T-helper 1 cell treated with Interleukin-12 subunit alpha and Interleukin-12 subunit beta and Interleukin-4 antibody, amounts not matched to agents 30 μg/mL and 1 μg/mL, for 36 hours (primary cell): ENCODE measurements at regions not wholly inside any gene's neighbourhood (a gene's known extent, or its start where the extent isn't known, plus 50 kb on each side); places are given as distances from the start of the nearest gene placed in this dataset.
"Not testable (repeated sequence)": the region's sequence is repeated elsewhere in the genome, so short reads cannot be mapped to it uniquely, and the experiment has no call there.

ENCODE experiments used
- H3K27ac Mint-ChIP-seq: one replicate; pipeline ENCODE4 v1.8.0; 2021; ENCODE audit warnings: mild to moderate bottlenecking, mixed read lengths
- H3K27me3 Mint-ChIP-seq: one replicate; pipeline ENCODE4 v1.8.0; 2021; ENCODE audit warnings: low read depth, mixed read lengths
- H3K36me3 Mint-ChIP-seq: one replicate; pipeline ENCODE4 v1.8.0; 2021; ENCODE audit warnings: low read depth, mixed read lengths
- H3K4me1 Mint-ChIP-seq: one replicate; pipeline ENCODE4 v1.8.0; 2021; ENCODE audit warnings: low read depth, mixed read lengths
- H3K4me3 Mint-ChIP-seq: one replicate; pipeline ENCODE4 v1.8.0; 2021; ENCODE audit warnings: mild to moderate bottlenecking, moderate library complexity, mixed read lengths
- H3K9me3 Mint-ChIP-seq: one replicate; pipeline ENCODE4 v1.8.0; 2021; ENCODE audit warnings: mixed read lengths

DNA sequence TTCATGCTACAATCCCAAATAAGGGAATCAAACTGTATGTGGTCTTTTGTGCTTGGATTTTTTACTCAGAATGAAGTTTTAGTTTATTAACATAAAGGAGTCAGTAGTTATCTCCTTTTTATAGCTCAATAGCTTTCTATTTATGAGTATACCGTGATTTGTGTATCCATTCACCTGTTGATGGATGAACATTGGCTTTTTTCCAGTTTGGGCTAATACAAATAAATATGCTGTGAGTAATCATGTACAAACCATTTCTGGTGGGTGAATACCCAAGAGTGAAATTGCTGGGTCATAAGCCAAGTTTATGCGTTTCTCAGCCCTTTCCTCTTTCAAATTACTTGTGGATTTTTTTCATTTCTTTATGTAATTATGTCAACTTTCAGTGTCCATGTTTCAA is 395.3 kb downstream of the OSTF1 start:
- H3K9me3 Mint-ChIP-seq = no peaks in the 10 kb centered on the region
- H3K4me1 Mint-ChIP-seq = no peaks in the 10 kb centered on the region
- H3K27ac Mint-ChIP-seq = no peak overlapping the region
- no peaks in the 10 kb centered on the region for H3K36me3 Mint-ChIP-seq
- H3K4me3 Mint-ChIP-seq = no peak overlapping the region
- H3K27me3 Mint-ChIP-seq = no peaks in the 10 kb centered on the region

DNA sequence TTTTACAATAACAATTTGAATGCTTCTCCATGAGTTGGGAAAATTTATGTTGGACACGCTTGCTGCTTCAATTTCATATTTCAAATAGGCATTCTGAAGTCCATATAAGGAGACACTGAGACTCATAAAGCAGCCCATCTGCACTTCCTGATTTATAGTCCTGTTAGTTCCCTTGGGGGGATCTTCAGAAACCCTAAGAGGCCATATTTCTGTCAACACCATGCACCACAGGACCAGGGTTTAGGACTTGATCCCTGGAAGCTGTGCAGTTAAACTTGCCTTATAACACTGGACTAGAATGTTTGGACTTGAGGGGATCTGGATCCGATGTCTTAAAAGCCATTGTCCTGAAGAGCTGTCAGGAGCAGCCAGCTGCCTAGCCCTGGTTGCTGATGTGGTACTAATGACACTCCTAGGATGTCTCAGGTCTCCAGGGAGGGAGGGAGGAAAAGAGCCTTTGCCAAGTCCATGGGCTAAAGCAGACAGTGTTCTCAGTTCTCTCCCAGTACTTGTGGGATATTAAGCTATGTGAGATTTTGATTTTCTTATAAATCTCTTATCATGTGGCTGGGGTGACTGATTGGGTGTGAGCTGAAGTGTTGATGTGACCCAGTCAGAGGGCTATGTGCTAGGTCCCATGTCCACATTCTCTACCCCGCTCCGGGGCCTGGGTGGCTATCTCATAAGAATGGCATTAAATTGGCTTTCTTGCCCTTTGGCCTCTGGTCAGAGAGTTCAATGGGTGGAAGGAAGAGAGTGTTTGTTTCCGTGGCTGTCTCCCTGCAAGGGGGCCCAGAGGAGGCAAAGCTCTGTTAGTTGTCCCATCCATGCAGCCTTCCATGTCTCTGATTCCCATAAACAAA is 399.8 kb downstream of the OSTF1 start:
- H3K4me1 Mint-ChIP-seq = no peaks in the 10 kb centered on the region
- H3K36me3 Mint-ChIP-seq = no peaks in the 10 kb centered on the region
- H3K9me3 Mint-ChIP-seq = no peaks in the 10 kb centered on the region
- no peaks in the 10 kb centered on the region for H3K27me3 Mint-ChIP-seq
- no peak overlapping the region for H3K4me3 Mint-ChIP-seq
- no peak overlapping the region for H3K27ac Mint-ChIP-seq

DNA sequence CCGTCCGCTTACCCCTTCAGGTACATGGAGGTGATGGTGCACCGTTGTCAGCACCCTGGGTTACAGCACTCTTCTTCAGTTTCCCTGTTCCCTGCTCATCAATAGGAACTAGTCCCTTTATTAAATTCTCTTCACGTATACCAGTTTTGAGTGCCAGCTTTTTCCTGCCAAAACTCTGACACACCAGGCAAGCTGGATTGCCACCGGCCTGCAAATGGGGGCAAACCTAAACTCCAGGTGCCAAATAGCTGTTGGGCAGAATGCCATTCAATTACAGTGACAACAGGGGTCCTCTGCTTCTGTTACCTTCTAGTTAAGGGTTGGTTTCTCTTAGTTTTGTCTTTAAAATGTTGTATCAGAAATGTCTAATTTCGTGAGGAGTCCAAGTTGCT is 400.4 kb downstream of the OSTF1 start:
- Mint-ChIP-seq H3K27ac (no peak overlapping the region), H3K27me3 (no peaks in the 10 kb centered on the region), H3K4me3 (no peak overlapping the region)

DNA sequence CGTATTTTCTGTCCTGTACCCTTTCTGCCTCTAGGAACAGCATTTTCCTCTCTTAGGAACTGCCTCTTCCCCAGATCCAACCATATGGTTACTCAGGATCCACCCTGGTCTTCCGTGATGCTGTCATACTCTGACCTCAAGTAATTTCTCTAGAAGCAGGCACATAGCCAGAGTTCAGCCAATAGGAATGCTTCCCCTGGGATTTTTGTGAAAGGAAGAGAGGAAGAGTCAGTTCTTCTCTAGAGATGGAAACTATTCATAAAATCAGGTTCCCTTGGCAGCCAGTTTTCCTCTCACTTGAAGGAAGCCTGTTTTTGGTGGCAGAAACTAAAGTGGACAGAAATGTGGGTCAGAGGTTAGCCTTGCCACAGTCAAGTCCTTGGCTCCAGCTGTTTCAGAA is 400.1 kb upstream of the PCSK5 start:
- Mint-ChIP-seq H3K27ac (no peak overlapping the region), H3K4me1 (no peaks in the 10 kb centered on the region), H3K27me3 (no peaks in the 10 kb centered on the region), H3K36me3 (no peaks in the 10 kb centered on the region), H3K4me3 (no peak overlapping the region), H3K9me3 (no peaks in the 10 kb centered on the region)

More for the DNA sequence above, 400.4 kb downstream of the OSTF1 start:
- Mint-ChIP-seq H3K9me3 (no peaks in the 10 kb centered on the region), H3K4me1 (no peaks in the 10 kb centered on the region), H3K36me3 (no peaks in the 10 kb centered on the region)

DNA sequence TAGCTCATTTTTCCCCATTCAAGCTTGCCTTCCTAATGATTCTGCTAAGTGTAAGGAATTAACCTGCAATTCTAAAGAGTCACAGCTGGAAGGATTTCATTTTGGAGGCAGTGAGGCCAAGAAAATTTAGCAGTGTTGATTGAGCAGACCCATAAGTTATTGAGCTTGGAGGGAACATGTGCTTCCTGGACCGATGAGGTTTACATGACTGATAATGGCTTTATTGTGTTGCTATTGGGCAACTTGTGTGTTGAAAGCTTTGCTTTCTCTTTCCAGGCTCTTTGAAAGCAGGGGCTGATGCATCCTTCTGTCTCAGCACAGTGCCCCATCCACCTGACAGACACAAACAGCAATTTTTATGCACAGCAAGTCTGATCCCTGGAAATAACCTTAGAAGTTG is 398.9 kb upstream of the PCSK5 start:
- Mint-ChIP-seq H3K4me1 (no peaks in the 10 kb centered on the region), H3K27me3 (no peaks in the 10 kb centered on the region), H3K4me3 (no peak overlapping the region), H3K9me3 (no peaks in the 10 kb centered on the region), H3K27ac (no peak overlapping the region), H3K36me3 (no peaks in the 10 kb centered on the region)

DNA sequence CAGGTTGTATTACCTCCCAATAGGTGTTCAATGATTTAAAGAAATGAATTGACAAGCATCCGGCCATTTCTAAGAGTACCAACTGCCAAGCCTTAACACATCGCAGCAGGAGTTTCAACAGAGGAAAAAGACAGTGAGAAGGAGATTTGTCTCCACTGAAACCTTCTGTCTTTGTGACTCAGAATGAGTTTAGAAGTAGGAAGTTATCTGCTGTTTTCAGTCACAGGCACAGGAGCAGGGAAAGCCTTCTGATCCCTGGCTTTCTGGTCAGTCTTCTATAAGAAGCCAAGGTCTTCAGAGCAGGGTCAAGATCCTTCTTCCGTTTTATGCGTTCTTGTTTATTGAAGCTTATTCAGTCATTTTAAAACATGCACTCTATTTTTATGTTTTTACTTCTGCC is 390.7 kb upstream of the PCSK5 start:
- no peaks in the 10 kb centered on the region for H3K27me3 Mint-ChIP-seq
- H3K9me3 Mint-ChIP-seq = no peaks in the 10 kb centered on the region
- H3K27ac Mint-ChIP-seq = no peak overlapping the region
- no peaks in the 10 kb centered on the region for H3K4me1 Mint-ChIP-seq
- no peak overlapping the region for H3K4me3 Mint-ChIP-seq
- no peaks in the 10 kb centered on the region for H3K36me3 Mint-ChIP-seq

DNA sequence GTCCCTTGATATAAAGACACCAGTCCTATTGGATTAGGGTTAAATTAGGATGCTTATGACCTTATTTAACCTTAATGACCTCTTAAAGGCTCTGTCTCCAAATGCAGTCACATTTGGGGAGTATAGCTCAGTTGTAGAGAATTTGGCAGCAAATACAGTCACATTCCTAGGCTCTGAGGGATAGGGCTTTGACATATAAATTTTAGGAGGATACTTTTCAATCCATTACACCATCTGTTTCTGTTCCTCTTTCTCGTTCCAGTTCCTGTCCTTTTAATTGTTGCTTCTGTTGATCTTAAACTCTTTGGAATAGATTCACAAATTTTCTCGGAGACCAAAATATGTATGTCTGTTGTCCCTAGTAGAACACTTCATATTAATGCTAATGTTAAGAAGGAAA is 390.0 kb upstream of the PCSK5 start:
- Mint-ChIP-seq H3K9me3 (no peaks in the 10 kb centered on the region), H3K4me3 (no peak overlapping the region), H3K27ac (no peak overlapping the region), H3K4me1 (no peaks in the 10 kb centered on the region), H3K27me3 (no peaks in the 10 kb centered on the region), H3K36me3 (no peaks in the 10 kb centered on the region)

DNA sequence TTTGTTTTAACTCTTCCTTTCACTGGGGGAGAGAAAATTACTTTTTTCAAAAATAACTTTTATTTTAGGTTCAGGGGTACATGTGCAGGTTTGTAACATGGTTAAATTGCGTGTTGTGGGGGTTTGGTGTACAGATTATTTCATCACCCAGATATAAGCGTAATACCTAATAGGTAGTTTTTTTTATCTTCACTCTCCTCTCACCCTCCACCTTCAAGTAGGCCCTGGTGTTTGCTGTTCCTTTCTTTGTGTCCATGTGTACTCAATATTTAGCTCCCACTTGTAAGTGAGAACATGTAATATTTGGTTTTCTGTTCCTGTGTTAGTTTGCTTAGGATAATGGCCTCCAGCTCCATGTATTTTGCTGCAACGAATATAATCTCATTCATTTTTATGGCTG is 389.5 kb upstream of the PCSK5 start:
- H3K27ac Mint-ChIP-seq, H3K27me3 Mint-ChIP-seq, H3K36me3 Mint-ChIP-seq, H3K9me3 Mint-ChIP-seq, H3K4me1 Mint-ChIP-seq, H3K4me3 Mint-ChIP-seq: not testable (repeated sequence)

DNA sequence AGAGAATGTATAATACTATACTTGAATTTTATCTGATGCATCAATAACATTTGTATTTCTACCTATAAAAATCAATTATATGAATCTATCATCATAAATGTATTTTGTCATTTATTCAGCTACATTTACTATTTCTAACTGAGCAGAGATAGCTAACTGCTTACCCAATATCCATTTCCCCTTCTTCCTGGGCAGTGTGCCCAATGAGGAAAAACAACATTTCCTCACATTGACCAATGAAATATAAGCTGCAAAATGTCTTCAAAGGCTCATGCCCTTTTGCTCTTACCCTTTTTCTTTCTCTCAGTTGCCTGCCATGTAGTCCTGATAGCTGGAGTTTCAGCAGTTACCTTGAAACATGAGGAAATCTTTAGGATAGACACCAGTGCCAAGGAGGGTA is 385.8 kb upstream of the PCSK5 start:
- Mint-ChIP-seq H3K9me3 (no peaks in the 10 kb centered on the region), H3K4me1 (no peaks in the 10 kb centered on the region), H3K36me3 (no peaks in the 10 kb centered on the region), H3K27me3 (no peaks in the 10 kb centered on the region), H3K4me3 (no peak overlapping the region), H3K27ac (no peak overlapping the region)

DNA sequence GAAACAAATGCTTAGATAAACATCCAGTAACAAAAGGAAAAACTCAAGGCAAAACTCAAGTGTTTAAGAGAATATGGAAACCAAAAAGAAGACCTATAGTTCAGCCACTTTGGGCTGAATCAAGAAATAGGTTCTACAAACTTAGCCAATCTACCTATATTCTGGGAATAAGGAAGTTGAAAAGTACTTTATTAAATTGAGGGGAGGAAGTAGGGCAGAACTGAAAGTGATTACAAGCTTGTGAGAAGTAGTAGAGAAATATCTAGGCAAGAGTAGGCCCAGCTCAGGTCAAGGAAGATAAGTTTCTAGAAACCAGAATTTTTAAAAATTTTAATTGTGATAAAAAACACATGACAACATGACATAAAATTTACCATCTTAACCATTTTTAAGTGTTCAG is 384.8 kb upstream of the PCSK5 start:
- H3K27me3 Mint-ChIP-seq = no peaks in the 10 kb centered on the region
- no peak overlapping the region for H3K27ac Mint-ChIP-seq
- H3K4me1 Mint-ChIP-seq = no peaks in the 10 kb centered on the region
- no peaks in the 10 kb centered on the region for H3K36me3 Mint-ChIP-seq
- H3K9me3 Mint-ChIP-seq = no peaks in the 10 kb centered on the region
- no peak overlapping the region for H3K4me3 Mint-ChIP-seq

DNA sequence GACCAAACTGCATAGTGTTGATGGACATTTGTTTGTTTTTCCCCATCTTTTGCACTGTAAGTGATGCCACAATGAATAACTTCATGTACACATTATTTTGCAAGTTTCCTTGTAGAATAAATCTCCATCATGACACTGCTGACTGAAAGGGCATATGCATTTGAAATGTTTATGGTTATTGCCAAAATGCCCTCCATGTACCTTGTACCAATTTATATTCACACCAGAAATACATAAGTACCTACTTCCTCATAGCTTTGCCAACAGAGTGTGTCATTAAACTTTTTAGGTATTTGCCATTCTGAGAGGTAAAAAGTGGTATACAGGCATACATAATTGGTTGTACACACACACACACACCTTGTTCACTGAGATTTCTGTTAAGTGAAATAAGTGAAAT is 361.0 kb upstream of the PCSK5 start:
- Mint-ChIP-seq H3K27me3 (no peaks in the 10 kb centered on the region), H3K9me3 (no peaks in the 10 kb centered on the region), H3K36me3 (no peaks in the 10 kb centered on the region), H3K4me3 (no peak overlapping the region), H3K4me1 (no peaks in the 10 kb centered on the region), H3K27ac (no peak overlapping the region)

DNA sequence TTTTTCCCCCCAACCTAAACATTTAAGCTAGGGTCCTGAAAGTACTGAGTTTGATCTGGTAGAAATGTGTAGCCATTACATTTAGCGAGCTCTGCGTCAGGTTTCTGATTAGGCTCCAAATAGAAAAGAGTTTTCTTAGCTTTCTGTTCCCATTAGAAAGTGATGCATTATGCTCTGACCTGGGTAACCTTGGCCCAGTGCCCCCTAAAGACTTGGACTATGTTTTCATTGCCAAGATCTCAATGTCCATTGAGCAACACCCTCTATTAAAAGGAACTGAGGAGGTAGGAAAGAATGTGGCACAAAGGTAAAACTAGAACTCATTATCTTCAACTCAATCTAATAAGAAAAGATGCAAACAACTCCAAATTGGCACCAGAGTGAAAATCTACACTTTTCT is 358.9 kb upstream of the PCSK5 start:
- H3K27ac Mint-ChIP-seq = no peak overlapping the region
- no peaks in the 10 kb centered on the region for H3K4me1 Mint-ChIP-seq
- no peaks in the 10 kb centered on the region for H3K27me3 Mint-ChIP-seq
- no peaks in the 10 kb centered on the region for H3K9me3 Mint-ChIP-seq
- H3K36me3 Mint-ChIP-seq = no peaks in the 10 kb centered on the region
- H3K4me3 Mint-ChIP-seq = no peak overlapping the region

DNA sequence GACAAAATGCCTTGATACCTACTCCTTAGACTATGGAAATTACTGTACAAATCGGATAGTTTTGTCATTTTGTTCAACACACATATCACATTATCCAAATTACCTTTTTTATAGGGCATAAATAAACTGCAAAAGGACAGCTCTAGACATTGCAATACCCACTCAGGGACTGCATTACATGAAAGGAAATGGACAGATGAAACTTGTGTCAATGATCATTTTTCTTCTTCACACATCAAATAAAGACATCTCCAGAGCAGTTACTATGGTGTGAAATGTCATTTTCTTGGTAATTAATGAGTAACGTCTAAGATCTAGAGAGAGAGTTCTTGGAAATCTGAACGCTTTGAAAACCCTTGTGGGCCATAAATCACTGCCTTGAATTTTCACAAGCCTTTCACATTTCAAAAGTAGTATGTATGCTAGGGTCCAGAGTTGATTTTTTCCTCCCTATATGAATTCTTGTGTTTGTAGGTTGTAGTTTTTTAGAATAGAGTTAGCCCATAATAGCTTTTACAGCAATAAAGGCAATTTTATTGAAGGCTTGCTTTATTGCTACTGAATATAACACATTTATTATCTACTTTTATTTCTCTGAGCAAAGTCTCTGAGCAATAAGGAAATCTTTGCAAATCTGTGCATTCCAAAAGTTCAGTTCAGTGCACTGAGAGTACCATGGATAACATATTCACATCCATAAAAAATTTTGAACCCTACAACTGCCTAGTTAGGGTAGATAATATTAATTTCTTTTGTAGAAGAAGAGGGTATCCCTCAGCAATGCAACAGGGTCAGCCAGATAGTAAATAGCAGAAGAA is 358.0 kb upstream of the PCSK5 start:
- H3K4me3 Mint-ChIP-seq = no peak overlapping the region
- H3K9me3 Mint-ChIP-seq = no peaks in the 10 kb centered on the region
- H3K36me3 Mint-ChIP-seq = no peaks in the 10 kb centered on the region
- no peak overlapping the region for H3K27ac Mint-ChIP-seq
- H3K27me3 Mint-ChIP-seq = no peaks in the 10 kb centered on the region
- no peaks in the 10 kb centered on the region for H3K4me1 Mint-ChIP-seq

DNA sequence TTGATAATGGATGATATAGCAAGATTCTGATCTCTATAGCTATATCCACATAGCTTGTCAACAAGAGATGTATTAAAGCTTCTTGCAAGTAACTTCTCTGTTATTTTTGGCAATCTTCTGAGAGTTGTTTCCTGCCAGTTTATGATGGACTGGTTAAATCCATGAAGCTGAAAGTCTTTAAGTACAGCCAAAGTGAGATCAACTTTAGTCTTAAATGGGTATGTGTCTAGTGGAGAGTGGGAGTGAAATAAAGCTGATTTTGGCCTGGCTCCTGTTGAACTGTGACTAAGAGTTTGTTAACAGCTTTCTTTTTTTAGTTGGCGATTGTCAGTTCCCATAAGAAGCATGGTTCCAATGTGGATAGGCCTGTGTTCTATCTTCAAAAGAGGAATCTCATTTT is 350.9 kb upstream of the PCSK5 start:
- no peak overlapping the region for H3K4me3 Mint-ChIP-seq
- H3K27me3 Mint-ChIP-seq = no peaks in the 10 kb centered on the region
- H3K27ac Mint-ChIP-seq = no peak overlapping the region
- no peaks in the 10 kb centered on the region for H3K36me3 Mint-ChIP-seq
- no peaks in the 10 kb centered on the region for H3K4me1 Mint-ChIP-seq
- no peaks in the 10 kb centered on the region for H3K9me3 Mint-ChIP-seq

DNA sequence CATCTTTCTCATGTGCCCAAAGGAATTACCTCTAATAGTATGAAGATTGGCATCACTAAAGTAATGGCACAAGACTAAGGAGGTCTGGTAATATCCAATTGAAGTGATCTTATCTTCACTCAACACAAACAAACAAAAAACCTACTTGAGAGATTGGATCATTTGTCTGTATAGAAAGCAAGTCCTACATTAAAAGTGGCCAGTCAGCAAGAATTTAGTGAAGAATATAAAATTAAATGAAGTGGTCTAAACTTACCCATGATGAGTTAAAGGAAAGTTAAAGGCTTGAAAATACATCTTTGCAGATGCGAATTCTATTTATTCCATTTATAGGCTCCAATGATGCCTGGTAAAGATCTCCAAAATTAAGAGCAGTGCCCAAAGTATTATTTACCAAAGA is 350.3 kb upstream of the PCSK5 start:
- no peaks in the 10 kb centered on the region for H3K9me3 Mint-ChIP-seq
- H3K4me3 Mint-ChIP-seq = no peak overlapping the region
- H3K27me3 Mint-ChIP-seq = no peaks in the 10 kb centered on the region
- H3K4me1 Mint-ChIP-seq = no peaks in the 10 kb centered on the region
- H3K27ac Mint-ChIP-seq = no peak overlapping the region
- H3K36me3 Mint-ChIP-seq = no peaks in the 10 kb centered on the region
